ENCODE measurements at regions not wholly inside any gene's neighbourhood (a gene's known extent, or its start where the extent isn't known, plus 50 kb on each side); places are given as distances from the start of the nearest gene placed in this dataset.
A peak's percentile ranks its signal among the peaks of the same experiment; 100 is the strongest.

DNA sequence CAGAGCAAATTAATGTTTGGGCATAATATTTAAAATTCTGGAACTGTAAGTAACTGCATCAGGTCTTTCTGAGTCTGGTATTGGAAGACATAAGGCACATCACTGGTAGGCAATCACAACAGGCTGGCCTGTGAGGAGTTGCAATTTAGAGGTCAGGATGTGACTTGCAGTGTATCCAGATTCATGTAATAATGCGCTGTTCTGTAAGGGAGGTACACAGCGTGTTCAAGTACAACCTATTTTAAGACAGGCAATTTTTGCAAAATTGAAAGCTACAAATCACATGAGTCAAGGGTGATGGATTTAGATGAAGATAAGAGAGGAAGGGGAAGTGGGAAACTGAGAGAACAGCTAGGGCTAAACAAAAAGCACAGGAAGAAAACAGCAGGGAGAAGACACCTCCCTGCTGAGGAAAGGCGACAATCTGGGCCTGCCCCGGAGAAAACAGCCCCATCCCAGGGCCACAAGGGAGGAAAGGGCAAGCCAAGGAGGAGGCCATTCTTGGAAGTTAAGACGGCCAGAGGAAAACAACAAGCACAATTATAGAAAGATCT is 138.1 kb downstream of the LACC1 start:
- DNase-seq (ENCODE audit: insufficient read length, low spot score): no peak
- FAIRE-seq: no peak

GRCh38 chr13:44019651-44020050 is 139.9 kb downstream of the LACC1 start:
- no peak for FAIRE-seq
- DNase-seq (ENCODE audit: insufficient read length, low spot score): no peak

DNA sequence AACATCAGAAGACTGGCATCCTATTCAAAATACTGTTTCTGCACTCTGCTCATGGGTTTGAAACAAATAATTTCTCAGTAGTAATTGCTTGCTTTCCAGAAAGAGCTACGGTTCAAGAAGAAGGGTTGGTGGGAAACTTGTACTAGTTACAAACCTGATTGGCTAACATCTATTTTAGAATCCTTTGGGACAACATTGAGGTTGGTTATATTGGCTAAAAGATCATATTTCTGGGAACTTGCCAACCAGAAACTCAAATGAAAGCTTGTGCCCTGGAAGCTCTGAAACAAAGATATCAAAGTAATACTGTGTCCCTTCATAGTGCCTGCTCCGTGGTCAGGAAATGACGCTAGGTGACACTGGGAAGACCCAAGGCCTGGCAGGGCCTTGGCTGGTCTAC is 141.7 kb downstream of the LACC1 start:
- no peak for FAIRE-seq
- no peak for DNase-seq (ENCODE audit: insufficient read length, low spot score)

DNA sequence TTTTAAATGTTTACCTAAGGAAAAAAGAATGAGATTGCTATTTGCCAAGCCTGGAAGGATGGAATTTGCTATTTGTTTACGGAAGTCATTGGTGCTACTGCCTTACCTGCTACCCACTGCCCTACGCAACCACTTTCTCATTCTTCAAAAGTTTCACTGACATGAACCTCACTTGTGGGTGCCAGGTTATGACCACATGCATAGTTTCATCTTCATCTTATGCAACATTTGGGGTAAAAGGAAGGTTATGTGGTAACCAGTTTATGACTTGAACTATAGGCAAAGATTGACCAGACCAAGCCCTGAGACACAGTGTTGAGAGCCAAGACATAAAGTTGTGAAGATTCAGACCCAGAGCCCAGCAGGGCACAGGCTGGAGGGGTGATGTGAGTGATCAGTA is 142.5 kb downstream of the LACC1 start:
- no peak for DNase-seq (ENCODE audit: insufficient read length, low spot score)
- no peak for FAIRE-seq

DNA sequence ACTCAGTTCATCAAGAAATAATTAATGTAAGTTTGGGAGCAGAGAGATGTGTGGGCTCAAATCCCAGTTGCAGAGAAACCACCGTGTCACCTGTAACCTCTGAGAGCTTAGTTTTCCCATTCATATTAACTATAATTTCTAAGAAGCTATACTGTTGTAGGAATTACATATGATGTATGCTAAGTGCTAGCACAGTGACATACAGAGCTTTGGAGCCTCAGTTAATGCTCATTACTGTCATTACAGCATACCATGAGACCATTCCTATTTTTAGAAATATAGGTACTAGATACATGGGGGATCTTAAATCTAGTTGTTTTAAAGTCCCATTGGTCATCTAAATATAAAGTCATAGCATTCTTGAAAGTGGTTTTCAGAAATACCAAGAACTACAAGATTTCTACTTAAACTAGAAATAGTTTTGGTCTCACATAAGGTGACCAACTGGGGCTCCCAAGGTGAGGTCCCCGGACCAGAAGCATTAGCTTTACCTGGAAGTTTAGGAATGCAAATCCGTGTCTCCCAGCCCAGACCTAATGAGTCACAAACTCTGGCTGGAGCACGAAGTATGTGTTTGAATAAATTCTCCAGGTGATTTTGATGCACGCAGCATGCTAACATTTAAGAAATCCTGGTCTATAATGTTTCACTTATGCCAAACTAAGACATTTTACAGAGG is 144.6 kb downstream of the LACC1 start:
- DNase-seq (ENCODE audit: insufficient read length, low spot score) (no peak), FAIRE-seq (no peak)

- DNase-seq (ENCODE audit: insufficient read length, low spot score) (no peak), FAIRE-seq (no peak)
Measured at GRCh38 chr13:44024846-44025195, 145.1 kb downstream of the LACC1 start.

DNA sequence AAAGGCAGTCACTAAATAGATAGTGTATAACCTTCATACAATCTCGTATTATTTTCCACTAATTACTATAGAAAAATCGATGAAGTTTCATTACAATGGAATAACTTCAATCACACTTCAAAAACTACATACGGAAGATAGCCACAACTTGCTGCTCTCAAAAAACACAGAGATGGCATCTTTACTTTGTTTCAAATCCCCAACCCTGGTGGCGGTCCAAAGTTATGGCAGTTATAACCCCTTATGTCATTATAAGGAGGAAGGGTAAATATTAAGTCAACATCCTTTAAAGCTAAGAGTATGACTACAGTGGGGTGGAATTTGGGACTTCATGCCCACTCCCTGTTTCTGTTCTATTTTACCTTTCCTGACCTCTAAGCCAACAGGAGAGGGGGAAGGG is 146.5 kb downstream of the LACC1 start:
- no peak for FAIRE-seq
- no peak for DNase-seq (ENCODE audit: insufficient read length, low spot score)

DNA sequence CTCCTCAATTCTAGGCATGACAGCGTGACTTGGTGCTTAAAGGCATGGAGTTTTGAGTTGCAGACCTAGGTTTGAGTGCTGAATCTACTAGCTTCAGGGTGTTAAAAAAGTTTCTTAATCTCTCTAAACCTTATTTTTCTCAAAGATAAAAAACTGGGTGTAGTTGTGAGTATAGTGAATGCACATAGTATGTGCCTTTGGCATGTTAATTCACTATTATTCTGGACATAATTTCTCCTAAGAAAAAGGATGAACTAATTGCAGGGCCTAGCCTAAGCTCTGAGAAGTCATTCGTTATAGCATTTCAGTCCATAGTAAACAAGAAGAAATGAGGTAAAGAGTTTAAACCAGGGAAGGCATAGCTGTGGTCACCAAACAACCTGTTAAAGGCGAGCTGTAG is 149.0 kb downstream of the LACC1 start:
- no peak for FAIRE-seq
- DNase-seq (ENCODE audit: insufficient read length, low spot score): no peak

DNA sequence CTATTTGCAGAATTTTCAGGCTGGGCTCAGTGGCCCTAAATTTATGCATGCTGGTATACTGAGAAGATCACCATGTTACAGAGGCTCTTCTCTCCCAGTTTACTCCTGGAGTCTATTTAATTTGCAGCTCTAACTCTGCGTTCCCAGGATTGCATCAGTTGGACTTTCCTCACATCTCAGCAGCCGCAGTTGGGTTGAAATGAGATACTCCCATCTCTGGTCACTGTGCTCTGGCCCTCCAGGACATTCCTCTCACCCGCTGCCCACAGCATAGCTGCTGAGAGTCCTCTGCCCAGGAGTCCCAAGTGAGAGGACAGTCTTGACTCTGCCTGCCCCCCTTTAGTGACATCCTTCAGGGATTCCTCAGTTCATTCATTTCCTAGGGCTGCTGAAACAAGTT is 150.9 kb downstream of the LACC1 start:
- no peak for DNase-seq (ENCODE audit: insufficient read length, low spot score)
- no peak for FAIRE-seq

GRCh38 chr13:44031555-44031954 is 151.9 kb downstream of the LACC1 start:
- FAIRE-seq (no peak), DNase-seq (ENCODE audit: insufficient read length, low spot score) (no peak)

DNA sequence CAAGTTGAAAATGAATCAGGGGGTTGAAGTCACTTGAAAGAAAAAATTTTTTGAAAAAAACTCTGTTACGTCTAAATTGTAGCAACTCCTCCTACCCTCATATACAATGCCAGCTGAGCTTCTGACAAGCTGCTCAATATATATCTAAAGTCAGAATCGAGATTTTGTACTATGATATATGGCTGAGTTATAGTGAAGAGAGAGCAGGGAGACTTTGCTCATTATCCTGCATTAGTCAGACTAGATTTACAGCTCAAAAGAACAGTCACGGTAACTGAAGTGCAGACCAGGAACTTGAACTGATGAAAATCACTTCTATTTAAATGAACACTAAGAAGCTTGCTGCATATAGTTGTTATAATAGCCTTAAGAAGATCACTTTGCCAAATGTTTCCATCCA is 153.1 kb downstream of the LACC1 start:
- FAIRE-seq (no peak), DNase-seq (ENCODE audit: insufficient read length, low spot score) (no peak)

DNA sequence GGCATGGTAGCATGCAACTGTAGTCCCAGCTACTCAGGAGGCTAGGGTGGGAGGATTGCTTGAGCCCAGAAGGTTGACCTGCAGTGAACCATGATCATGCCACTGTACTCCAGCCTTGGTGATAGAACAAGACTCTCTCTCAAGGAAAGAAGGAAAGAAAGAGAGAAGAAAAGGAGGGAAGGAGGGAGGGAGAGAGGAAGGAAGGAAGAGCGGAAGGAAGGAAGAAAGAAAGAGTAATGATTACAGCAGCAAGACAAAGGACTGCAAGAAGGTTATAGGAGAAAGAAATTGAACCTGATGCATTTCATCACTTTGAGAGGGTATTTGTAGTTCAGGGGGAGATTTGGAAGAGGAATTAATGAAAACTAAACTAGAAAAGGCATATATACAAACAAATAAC is 155.7 kb downstream of the LACC1 start:
- FAIRE-seq: no peak
- no peak for DNase-seq (ENCODE audit: insufficient read length, low spot score)

GRCh38 chr13:44040070-44040817 is 160.5 kb downstream of the LACC1 start:
- FAIRE-seq: no peak
- no peak for DNase-seq (ENCODE audit: insufficient read length, low spot score)

- no peak for FAIRE-seq
- DNase-seq (ENCODE audit: insufficient read length, low spot score): peak; percentile 1
Measured at GRCh38 chr13:44040818-44041100, 161.1 kb downstream of the LACC1 start.

- FAIRE-seq (no peak), DNase-seq (ENCODE audit: insufficient read length, low spot score) (no peak)
Measured at GRCh38 chr13:44044547-44045179, 165.0 kb downstream of the LACC1 start.

DNA sequence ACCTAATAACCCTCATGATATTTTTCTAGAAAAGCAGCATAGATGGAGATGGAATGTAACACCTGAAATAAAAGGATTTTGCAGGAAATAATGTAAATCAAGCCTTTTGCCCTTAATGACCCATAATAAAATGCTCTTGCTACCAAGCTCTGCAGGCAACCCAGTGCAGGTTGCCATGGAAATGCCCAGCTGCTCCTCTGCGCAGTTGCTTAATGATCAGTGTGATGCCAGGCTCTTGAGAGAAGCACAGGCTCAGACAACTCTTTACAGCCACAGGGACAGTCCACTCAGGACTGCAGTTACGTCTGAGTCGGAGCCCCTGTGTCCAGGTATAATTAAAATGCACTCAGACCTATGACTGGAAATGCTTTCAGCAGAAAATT is 165.5 kb downstream of the LACC1 start:
- no peak for DNase-seq (ENCODE audit: insufficient read length, low spot score)
- FAIRE-seq: no peak

GRCh38 chr13:44046428-44046827 is 166.7 kb downstream of the LACC1 start:
- FAIRE-seq: no peak

DNA sequence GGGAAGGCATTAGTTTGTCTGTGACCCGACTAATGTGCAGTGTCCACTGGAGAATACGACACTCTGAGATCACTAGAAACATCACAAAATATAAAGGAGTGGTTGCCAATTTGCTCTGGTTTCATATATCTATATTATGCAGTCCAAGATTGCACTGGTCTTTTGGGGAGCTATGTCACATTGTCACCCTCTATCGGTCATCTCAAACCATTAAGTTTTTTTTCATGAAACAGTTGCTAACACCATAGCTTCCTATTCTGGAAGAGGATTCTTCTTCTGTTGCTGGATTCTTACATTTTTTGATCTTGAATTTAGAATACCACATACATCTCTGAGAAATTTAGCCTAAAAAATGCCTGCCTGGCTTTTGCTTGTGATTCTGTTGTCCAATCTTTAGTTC is 168.6 kb downstream of the LACC1 start:
- DNase-seq (ENCODE audit: insufficient read length, low spot score) (no peak), FAIRE-seq (no peak)

More at GRCh38 chr13:44046428-44046827, 166.7 kb downstream of the LACC1 start:
- no peak for DNase-seq (ENCODE audit: insufficient read length, low spot score)

- FAIRE-seq (no peak), DNase-seq (ENCODE audit: insufficient read length, low spot score) (no peak)
Measured at GRCh38 chr13:44049081-44049945, 169.6 kb downstream of the LACC1 start.

- DNase-seq (ENCODE audit: insufficient read length, low spot score) (peak; percentile 21), FAIRE-seq (no peak)
Measured at GRCh38 chr13:44050450-44051063, 170.9 kb downstream of the LACC1 start.

- no peak for FAIRE-seq
- no peak for DNase-seq (ENCODE audit: insufficient read length, low spot score)
Measured at GRCh38 chr13:44051405-44051804, 171.7 kb downstream of the LACC1 start.

All from HTR-8/SVneo (cell line).